OCI-LY1 (cell line): ENCODE measurements at regions not wholly inside any gene's neighbourhood (a gene's known extent, or its start where the extent isn't known, plus 50 kb on each side); places are given as distances from the start of the nearest gene placed in this dataset.

Experiments used
- H2AFZ ChIP-seq: fragments of 200-600 bp; sonication (generic), shearing (Covaris generic); 2 replicates; pipeline ENCODE4 v1.6.0; 2014; ENCODE audit warnings: antibody characterized with exemption, mild to moderate bottlenecking, low read length
- H3F3A ChIP-seq: fragments of 200-600 bp; sonication (generic), shearing (Covaris generic); 2 replicates; pipeline ENCODE4 v1.6.0; 2014; ENCODE audit warnings: mild to moderate bottlenecking, antibody characterized with exemption, low read length, moderate library complexity; ENCODE audit not compliant: insufficient read depth
- H3K27ac ChIP-seq: fragments of 200-600 bp; sonication (generic); 2 replicates; pipeline ENCODE4 v1.5.1; 2014; ENCODE audit warnings: low read length, mixed run types, mild to moderate bottlenecking, low read depth; ENCODE audit not compliant: poor library complexity, severe bottlenecking
- H3K27me3 ChIP-seq: fragments of 200-600 bp; sonication (generic); 2 replicates; pipeline ENCODE4 v1.6.0; 2014; ENCODE audit warnings: antibody characterized with exemption, mild to moderate bottlenecking, low read length, moderate library complexity; ENCODE audit not compliant: insufficient read depth
- H3K36me3 ChIP-seq: fragments of 200-600 bp; sonication (generic); 2 replicates; pipeline ENCODE4 v1.6.1; 2014; ENCODE audit warnings: mild to moderate bottlenecking, antibody characterized with exemption, low read length, moderate library complexity, mixed read lengths; ENCODE audit not compliant: insufficient read depth
- H3K4me1 ChIP-seq: fragments of 200-600 bp; sonication (generic); 2 replicates; pipeline ENCODE4 v1.5.1; 2014; ENCODE audit warnings: mild to moderate bottlenecking, low read length, moderate library complexity; ENCODE audit not compliant: insufficient read depth, severe bottlenecking
- H3K4me2 ChIP-seq: fragments of 200-600 bp; sonication (generic), shearing (Covaris generic); 2 replicates; pipeline ENCODE4 v1.6.1; 2014; ENCODE audit warnings: low read length
- H3K4me3 ChIP-seq: fragments of 200-600 bp; sonication (generic); 2 replicates; pipeline ENCODE4 v1.5.1; 2014; ENCODE audit warnings: low read length, low read depth, mild to moderate bottlenecking, mixed read lengths; ENCODE audit not compliant: poor library complexity, severe bottlenecking
- H3K79me2 ChIP-seq: fragments of 200-600 bp; shearing (Covaris generic); 2 replicates; pipeline ENCODE4 v1.6.1; 2016; ENCODE audit warnings: mixed run types, low read length, mixed read lengths; ENCODE audit not compliant: insufficient read depth
- H3K9ac ChIP-seq: fragments of 200-600 bp; sonication (generic), shearing (Covaris generic); 2 replicates; pipeline ENCODE4 v1.6.1; 2014; ENCODE audit warnings: mild to moderate bottlenecking, low read length, mixed read lengths
- H3K9me2 ChIP-seq: fragments of 200-600 bp; sonication (generic), shearing (Covaris generic); 2 replicates; pipeline ENCODE4 v1.6.1; 2014; ENCODE audit warnings: low read depth, mild to moderate bottlenecking, low read length, mixed read lengths
- H3K9me3 ChIP-seq: fragments of 200-600 bp; shearing (Covaris generic); 2 replicates; pipeline ENCODE4 v1.6.1; 2014; ENCODE audit warnings: low read length, mixed read lengths
- H4K20me1 ChIP-seq: fragments of 200-600 bp; sonication (generic), shearing (Covaris generic); 2 replicates; pipeline ENCODE4 v1.6.0; 2016; ENCODE audit warnings: mild to moderate bottlenecking, low read length; ENCODE audit not compliant: insufficient read depth
- CTCF ChIP-seq: fragments of 200-600 bp; sonication (generic), shearing (Covaris generic); IDR thresholded peaks from 2 replicates; pipeline ENCODE4 v1.5.1; 2017; ENCODE audit warnings: mild to moderate bottlenecking, antibody characterized with exemption, low read length, moderate library complexity, mixed read lengths
- EZH2 ChIP-seq: fragments of 200-600 bp; sonication (generic), shearing (Covaris generic); IDR thresholded peaks from 2 replicates; pipeline ENCODE4 v1.8.0; 2017; ENCODE audit warnings: borderline replicate concordance, mixed run types, mild to moderate bottlenecking, antibody characterized with exemption, low read length, moderate library complexity, mixed read lengths

GRCh38 chr9:116020146-116020545 lies 133.4 kb upstream of the PAPPA start:
- Histone ChIP-seq H3K9me2 (no peaks in the 10 kb centered on the region), H3K36me3 (no peaks in the 10 kb centered on the region), H4K20me1 (no peaks in the 10 kb centered on the region), H3K27me3 (no peaks in the 10 kb centered on the region), H3K4me3 (no peak overlapping the region), H3K9ac (no peak overlapping the region), H3F3A (no peaks in the 10 kb centered on the region), H2AFZ (no peak overlapping the region), H3K9me3 (no peaks in the 10 kb centered on the region), H3K79me2 (no peaks in the 10 kb centered on the region), H3K4me2 (no peak overlapping the region), H3K27ac (no peak overlapping the region), H3K4me1 (no peaks in the 10 kb centered on the region)
- TF ChIP-seq CTCF (no peak), EZH2 (no peak)

- H4K20me1 ChIP-seq, result no peaks in the 10 kb centered on the region
- H3F3A ChIP-seq, result no peaks in the 10 kb centered on the region
- H3K4me3 ChIP-seq, result no peak overlapping the region
- H3K4me2 ChIP-seq, result no peak overlapping the region
- TF ChIP-seq EZH2 (no peak), CTCF (no peak)
- H3K9ac ChIP-seq, result no peak overlapping the region
- H3K79me2 ChIP-seq, result no peaks in the 10 kb centered on the region
- no peak overlapping the region for H2AFZ ChIP-seq
- no peaks in the 10 kb centered on the region for H3K9me3 ChIP-seq
- H3K36me3 ChIP-seq, result no peaks in the 10 kb centered on the region
- H3K4me1 ChIP-seq, result no peaks in the 10 kb centered on the region
- H3K9me2 ChIP-seq, result no peaks in the 10 kb centered on the region
- no peaks in the 10 kb centered on the region for H3K27me3 ChIP-seq
- H3K27ac ChIP-seq, result no peak overlapping the region
Measured at GRCh38 chr9:116020801-116021200, 132.8 kb upstream of the PAPPA start.

GRCh38 chr9:116027096-116027495 lies 126.5 kb upstream of the PAPPA start:
- no peaks in the 10 kb centered on the region for H3K4me1 ChIP-seq
- no peaks in the 10 kb centered on the region for H3K9me3 ChIP-seq
- no peaks in the 10 kb centered on the region for H3F3A ChIP-seq
- no peak overlapping the region for H3K4me3 ChIP-seq
- no peak for TF ChIP-seq EZH2
- no peaks in the 10 kb centered on the region for H3K27me3 ChIP-seq
- H3K36me3 ChIP-seq, result no peaks in the 10 kb centered on the region
- no peak overlapping the region for H3K27ac ChIP-seq
- no peak overlapping the region for H2AFZ ChIP-seq
- H4K20me1 ChIP-seq, result no peaks in the 10 kb centered on the region
- no peak overlapping the region for H3K9ac ChIP-seq
- H3K4me2 ChIP-seq, result no peak overlapping the region
- no peaks in the 10 kb centered on the region for H3K9me2 ChIP-seq
- H3K79me2 ChIP-seq, result no peaks in the 10 kb centered on the region

GRCh38 chr9:116027511-116027910 lies 126.1 kb upstream of the PAPPA start:
- H4K20me1 ChIP-seq, result no peaks in the 10 kb centered on the region
- H3K36me3 ChIP-seq, result no peaks in the 10 kb centered on the region
- H3K9ac ChIP-seq, result no peak overlapping the region
- H3F3A ChIP-seq, result no peaks in the 10 kb centered on the region
- no peak overlapping the region for H3K4me2 ChIP-seq
- no peak for TF ChIP-seq EZH2
- no peak for TF ChIP-seq CTCF
- no peaks in the 10 kb centered on the region for H3K4me1 ChIP-seq
- H2AFZ ChIP-seq, result no peak overlapping the region
- H3K27ac ChIP-seq, result no peak overlapping the region
- H3K27me3 ChIP-seq, result no peaks in the 10 kb centered on the region
- no peak overlapping the region for H3K4me3 ChIP-seq
- H3K9me2 ChIP-seq, result no peaks in the 10 kb centered on the region
- no peaks in the 10 kb centered on the region for H3K9me3 ChIP-seq
- H3K79me2 ChIP-seq, result no peaks in the 10 kb centered on the region
